Peyer's patch (tissue), 4 donors: ENCODE measurements at regions not wholly inside any gene's neighbourhood (a gene's known extent, or its start where the extent isn't known, plus 50 kb on each side); places are given as distances from the start of the nearest gene placed in this dataset.

Experiments used
- POLR2A ChIP-seq, 2 donors: fragments of 450-650 bp; IDR thresholded peaks; one replicate each; pipeline ENCODE4 v1.5.1; 2017; ENCODE audit warnings: antibody characterized with exemption in 2 of 2, mild to moderate bottlenecking in 2 of 2, moderate library complexity in 2 of 2
- TF ChIP-seq, protein P1 (sequence below), 6 experiments: fragments of 450-650 bp in 4 of 6; fragments of 200-600 bp in 2 of 6; sonication (generic) in 1 of 6; IDR thresholded peaks; one replicate each; pipeline ENCODE4 v1.5.1; 2017 to 2019; ENCODE audit warnings: antibody characterized with exemption in 6 of 6, mild to moderate bottlenecking in 3 of 6, moderate library complexity in 1 of 6

DNA sequence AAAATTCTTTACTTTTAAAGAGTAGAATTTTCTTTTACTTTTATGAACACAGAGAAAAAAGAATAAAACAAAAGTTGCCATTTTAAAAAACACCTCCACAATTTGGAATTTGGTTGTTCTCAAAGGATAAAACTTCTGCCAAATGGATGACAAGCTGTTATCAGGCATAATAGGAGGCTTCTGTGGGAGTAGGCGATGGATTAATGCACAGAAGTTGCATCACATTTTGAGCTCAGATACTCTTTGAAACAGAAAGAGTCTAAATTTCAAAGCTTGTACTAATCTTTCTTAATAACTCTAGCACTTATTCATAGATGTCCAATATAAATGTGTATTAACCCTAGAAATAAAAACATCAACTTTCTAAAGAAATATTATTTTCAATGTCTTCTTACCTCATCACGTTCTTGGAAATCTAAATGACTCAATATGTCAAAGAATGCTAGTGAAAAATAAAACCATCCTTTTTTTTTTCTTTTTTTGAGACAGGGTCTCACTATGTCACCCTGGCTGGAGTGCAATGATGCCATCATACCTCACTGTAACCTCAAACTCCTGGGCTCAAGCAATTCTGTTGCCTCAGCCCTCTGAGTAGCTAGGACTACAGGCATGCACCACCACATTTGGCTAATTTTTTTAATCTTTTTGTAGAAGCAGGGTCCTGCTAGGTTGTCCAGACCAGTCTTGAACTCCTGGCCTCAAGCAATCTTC is 112.8 kb upstream of the USP25 start:
- TF ChIP-seq, protein P1, sequence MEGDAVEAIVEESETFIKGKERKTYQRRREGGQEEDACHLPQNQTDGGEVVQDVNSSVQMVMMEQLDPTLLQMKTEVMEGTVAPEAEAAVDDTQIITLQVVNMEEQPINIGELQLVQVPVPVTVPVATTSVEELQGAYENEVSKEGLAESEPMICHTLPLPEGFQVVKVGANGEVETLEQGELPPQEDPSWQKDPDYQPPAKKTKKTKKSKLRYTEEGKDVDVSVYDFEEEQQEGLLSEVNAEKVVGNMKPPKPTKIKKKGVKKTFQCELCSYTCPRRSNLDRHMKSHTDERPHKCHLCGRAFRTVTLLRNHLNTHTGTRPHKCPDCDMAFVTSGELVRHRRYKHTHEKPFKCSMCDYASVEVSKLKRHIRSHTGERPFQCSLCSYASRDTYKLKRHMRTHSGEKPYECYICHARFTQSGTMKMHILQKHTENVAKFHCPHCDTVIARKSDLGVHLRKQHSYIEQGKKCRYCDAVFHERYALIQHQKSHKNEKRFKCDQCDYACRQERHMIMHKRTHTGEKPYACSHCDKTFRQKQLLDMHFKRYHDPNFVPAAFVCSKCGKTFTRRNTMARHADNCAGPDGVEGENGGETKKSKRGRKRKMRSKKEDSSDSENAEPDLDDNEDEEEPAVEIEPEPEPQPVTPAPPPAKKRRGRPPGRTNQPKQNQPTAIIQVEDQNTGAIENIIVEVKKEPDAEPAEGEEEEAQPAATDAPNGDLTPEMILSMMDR (IDR thresholded peaks at IDR 0.05) = no peak
- no peak for TF ChIP-seq POLR2A (IDR thresholded peaks at IDR 0.05)
